Lung (tissue), 11 donors: ENCODE measurements at regions not wholly inside any gene's neighbourhood (a gene's known extent, or its start where the extent isn't known, plus 50 kb on each side); places are given as distances from the start of the nearest gene placed in this dataset.

Experiments
- ATAC-seq: fragments of 200-7000 bp; cut with Tn5 transposase; one replicate; pipeline ENCODE4 v1.9.1; 2020; ENCODE audit warnings: moderate number of reproducible peaks; ENCODE audit not compliant: insufficient read depth, low FRiP score
- DNase-seq, 3 donors: peaks; one replicate each; pipeline ENCODE4 v3.0.0-alpha.2; 2013 to 2017
- H3K27ac ChIP-seq, 2 donors: one replicate each; pipeline ENCODE4 v1.5.1; 2013; ENCODE audit warnings: mild to moderate bottlenecking in 2 of 2, moderate library complexity in 2 of 2, control low read depth in 1 of 2, inconsistent platforms in 1 of 2, low read depth in 1 of 2, low read length in 1 of 2
- H3K27me3 ChIP-seq, 3 donors: one replicate each; pipeline ENCODE4 v1.5.1; 2013; ENCODE audit warnings: low read length in 2 of 3; ENCODE audit not compliant: control insufficient read depth in 3 of 3, insufficient read depth in 3 of 3
- H3K36me3 ChIP-seq, 4 donors: one replicate each; pipeline ENCODE4 v1.5.1; 2013; ENCODE audit warnings: low read length in 4 of 4, mild to moderate bottlenecking in 1 of 4, moderate library complexity in 1 of 4; ENCODE audit not compliant: control insufficient read depth in 4 of 4, insufficient read depth in 4 of 4
- H3K4me1 ChIP-seq, 5 donors: one replicate each; pipeline ENCODE4 v1.5.1; 2013; ENCODE audit warnings: low read length in 5 of 5, mild to moderate bottlenecking in 2 of 5, moderate library complexity in 1 of 5; ENCODE audit not compliant: control insufficient read depth in 5 of 5, insufficient read depth in 5 of 5
- H3K4me3 ChIP-seq: one replicate; pipeline ENCODE4 v1.5.1; 2013; ENCODE audit warnings: mild to moderate bottlenecking, control low read depth, moderate library complexity
- H3K9ac ChIP-seq, 2 donors: one replicate each; pipeline ENCODE4 v1.5.1; 2013; ENCODE audit warnings: low read length in 2 of 2, control low read depth in 1 of 2; ENCODE audit not compliant: insufficient read depth in 1 of 2
- H3K9me3 ChIP-seq, 4 donors: one replicate each; pipeline ENCODE4 v1.5.1; 2013; ENCODE audit warnings: low read length in 3 of 4, mild to moderate bottlenecking in 1 of 4, moderate library complexity in 1 of 4; ENCODE audit not compliant: control insufficient read depth in 4 of 4, insufficient read depth in 3 of 4
- CTCF ChIP-seq: IDR thresholded peaks from 2 replicates; pipeline ENCODE4 v1.5.1; 2012; ENCODE audit warnings: mild to moderate bottlenecking; ENCODE audit errors: control extremely low read depth, extremely low read depth
- WGBS, 2 donors: extraction: QIAGEN DNeasy Blood & Tissue Kit; methylation state at CpG; one replicate each; pipeline ENCODE4 v1.1.7; 2013; 5-methylcytosine and 5-hydroxymethylcytosine counted together
- donor health status: control.
- donor health status: control.
- donor health status: Bipolar disorder and iron deficiency.
- donor health status: healthy.
- donor health status: DM: yes; HTN: yes; CAD: no.

GRCh38 chr3:16723978-16724377 is 118.8 kb upstream of the DAZL start:
- DNase-seq = peak in 2 of 3 donors; percentile 3 to 20
- TF ChIP-seq CTCF = no peak
- ATAC-seq = no peak
- 40 to 98% methylated on average over 1 of the region's 1 CpG for WGBS, 2 donors
- Histone ChIP-seq H3K36me3 (no peaks in the 10 kb centered on the region), H3K27me3 (no peaks in the 10 kb centered on the region), H3K9me3 (peaks cover 0 to 4% (median under 1%) of the 10 kb centered on the region in 4 donors), H3K9ac (no peak overlapping the region), H3K4me3 (no peak overlapping the region), H3K4me1 (peaks cover 0 to 8% (median 0%) of the 10 kb centered on the region in 5 donors), H3K27ac (no peak overlapping the region)

DNA sequence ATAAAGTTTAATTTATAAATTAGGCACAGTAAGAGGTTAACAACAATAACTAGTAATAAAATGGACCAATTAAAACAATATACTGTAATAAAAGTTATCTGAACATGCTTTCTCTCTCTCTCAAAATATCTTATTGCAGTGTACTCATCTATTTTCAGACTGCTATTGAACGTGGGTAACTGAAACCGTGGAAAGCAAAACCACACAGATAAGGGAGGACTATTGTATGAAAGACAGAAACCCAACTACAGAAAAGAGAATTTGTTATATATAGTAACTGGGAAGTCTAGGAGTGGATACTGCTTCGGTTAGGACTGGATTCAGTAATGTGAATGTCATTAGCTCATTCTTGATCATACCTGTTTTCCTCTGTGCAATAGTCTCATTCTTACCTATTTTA is 119.3 kb upstream of the DAZL start:
- Histone ChIP-seq H3K36me3 (no peaks in the 10 kb centered on the region), H3K27me3 (no peaks in the 10 kb centered on the region), H3K9me3 (peaks cover 0 to 4% (median under 1%) of the 10 kb centered on the region in 4 donors), H3K9ac (no peak overlapping the region), H3K4me3 (no peak overlapping the region), H3K27ac (no peak overlapping the region), H3K4me1 (peaks cover 0 to 8% (median 0%) of the 10 kb centered on the region in 5 donors)
- ATAC-seq (no peak), DNase-seq (no peak)
- 57 to 72% methylated on average over 3 of the region's 3 CpGs for WGBS, 2 donors
- no peak for TF ChIP-seq CTCF

DNA sequence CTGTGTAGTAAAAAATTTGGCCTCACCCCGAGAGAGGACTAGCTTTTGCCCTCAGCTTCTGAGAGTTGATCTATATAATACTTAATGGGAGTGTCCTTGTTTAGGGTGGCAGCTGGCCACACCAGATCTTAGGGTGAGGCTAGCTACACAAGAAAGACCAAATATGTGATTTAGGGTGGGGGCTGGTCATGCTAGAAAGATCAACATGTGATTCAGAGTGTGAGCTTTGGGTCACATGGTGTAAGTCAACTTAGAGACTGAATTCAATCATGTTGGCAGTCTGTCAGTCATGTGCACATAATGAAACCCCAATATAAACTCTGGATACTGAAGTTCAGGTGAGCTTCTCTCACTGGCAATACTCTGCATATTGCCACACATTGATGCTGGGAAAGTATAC is 120.7 kb upstream of the DAZL start:
- DNase-seq (no peak), ATAC-seq (no peak)
- no peak for TF ChIP-seq CTCF
- no peak overlapping the region for H3K4me3 ChIP-seq
- H3K36me3 ChIP-seq = no peaks in the 10 kb centered on the region
- H3K27me3 ChIP-seq = no peaks in the 10 kb centered on the region
- H3K4me1 ChIP-seq = peaks cover 0 to 8% (median 0%) of the 10 kb centered on the region in 5 donors
- 0% methylated on average over 1 of the region's 1 CpG for WGBS, 2 donors
- H3K9ac ChIP-seq = no peak overlapping the region
- no peak overlapping the region for H3K27ac ChIP-seq
- peaks cover 0 to 4% (median under 1%) of the 10 kb centered on the region in 4 donors for H3K9me3 ChIP-seq
